WTC11 (cell line): ENCODE measurements at regions not wholly inside any gene's neighbourhood (a gene's known extent, or its start where the extent isn't known, plus 50 kb on each side); places are given as distances from the start of the nearest gene placed in this dataset.

Source experiments
- ATAC-seq: fragments of 200-7000 bp; cut with Tn5 transposase; 2 replicates; pipeline ENCODE4 v1.10.0; 2021; ENCODE audit warnings: mild to moderate bottlenecking, moderate library complexity
- CTCF ChIA-PET: fragments of 300-600 bp; sonication (Branson Sonifier 250); formaldehyde crosslinking; loops from one replicate; lab custom pipeline; 2021; ENCODE audit warnings: antibody characterized with exemption; lab: Charles Lee
- POLR2A ChIA-PET: fragments of 350-600 bp; sonication (Branson Sonifier 250); formaldehyde crosslinking; loops from one replicate; lab custom pipeline; 2021; ENCODE audit warnings: antibody characterized with exemption; lab: Charles Lee
- DNase-seq: peaks from one replicate; pipeline ENCODE4 v3.0.0; 2021; ENCODE audit warnings: low spot score
- H3K27ac Mint-ChIP-seq: 2 replicates; pipeline ENCODE4 v1.8.0; 2021; ENCODE audit warnings: mixed read lengths
- H3K27me3 Mint-ChIP-seq: 2 replicates; pipeline ENCODE4 v1.8.0; 2021; ENCODE audit warnings: low read depth, mild to moderate bottlenecking, moderate library complexity, mixed read lengths
- H3K36me3 Mint-ChIP-seq: 2 replicates; pipeline ENCODE4 v1.8.0; 2021; ENCODE audit warnings: mixed read lengths
- H3K4me1 Mint-ChIP-seq: 2 replicates; pipeline ENCODE4 v1.8.0; 2022; ENCODE audit warnings: mixed read lengths
- H3K4me3 Mint-ChIP-seq: 2 replicates; pipeline ENCODE4 v1.8.0; 2021; ENCODE audit warnings: mild to moderate bottlenecking, moderate library complexity, mixed read lengths
- H3K9me3 Mint-ChIP-seq: 2 replicates; pipeline ENCODE4 v1.8.0; 2021; ENCODE audit warnings: mixed read lengths
- ARID4B ChIP-seq: sonication (generic); formaldehyde crosslinking; IDR thresholded peaks from 2 replicates; pipeline ENCODE4 v1.8.0; 2023; ENCODE audit warnings: missing genetic modification reagents, mild to moderate bottlenecking, borderline replicate concordance
- ATF1 ChIP-seq: sonication (generic); formaldehyde crosslinking; IDR thresholded peaks from 2 replicates; pipeline ENCODE4 v1.8.1; 2023; ENCODE audit warnings: mild to moderate bottlenecking, moderate library complexity, missing genetic modification reagents
- CBFB ChIP-seq: sonication (generic); formaldehyde crosslinking; IDR thresholded peaks from 2 replicates; pipeline ENCODE4 v1.8.1; 2022; ENCODE audit warnings: mild to moderate bottlenecking, low read depth, missing genetic modification reagents
- GRHL2 ChIP-seq: fragments of 250-450 bp; sonication (Bioruptor Pico); IDR thresholded peaks from 2 replicates; pipeline ENCODE4 v1.8.0; 2022; ENCODE audit warnings: mild to moderate bottlenecking, moderate library complexity; ENCODE audit not compliant: insufficient replicate concordance, severe bottlenecking
- HMGA2 ChIP-seq: fragments of 250-450 bp; sonication (Bioruptor Pico); IDR thresholded peaks from 2 replicates; pipeline ENCODE4 v1.4.0; 2021; ENCODE audit warnings: mild to moderate bottlenecking, moderate library complexity
- HMGXB4 ChIP-seq: sonication (generic); formaldehyde crosslinking; IDR thresholded peaks from 2 replicates; pipeline ENCODE4 v1.8.1; 2023; ENCODE audit warnings: mild to moderate bottlenecking, moderate library complexity, missing genetic modification reagents
- MAX ChIP-seq: sonication (generic); formaldehyde crosslinking; IDR thresholded peaks from 2 replicates; pipeline ENCODE4 v1.8.0; 2022; ENCODE audit warnings: mild to moderate bottlenecking, missing genetic modification reagents
- MLX ChIP-seq: sonication (generic); formaldehyde crosslinking; IDR thresholded peaks from 2 replicates; pipeline ENCODE4 v1.8.1; 2023; ENCODE audit warnings: mild to moderate bottlenecking, missing genetic modification reagents, moderate library complexity
- NFE2L1 ChIP-seq: sonication (generic); formaldehyde crosslinking; IDR thresholded peaks from 2 replicates; pipeline ENCODE4 v1.8.1; 2023; ENCODE audit warnings: missing genetic modification reagents
- NFYB ChIP-seq: sonication (generic); formaldehyde crosslinking; conservative IDR thresholded peaks from 2 replicates; pipeline ENCODE4 v1.8.0; 2022; ENCODE audit warnings: low read depth, missing genetic modification reagents
- PRRX2 ChIP-seq: fragments of 250-450 bp; sonication (Bioruptor Pico); IDR thresholded peaks from 2 replicates; pipeline ENCODE4 v1.8.0; 2021; ENCODE audit warnings: mild to moderate bottlenecking
- SOX15 ChIP-seq: fragments of 250-450 bp; sonication (Bioruptor Pico); IDR thresholded peaks from 2 replicates; pipeline ENCODE4 v1.9.0; 2021; ENCODE audit warnings: mild to moderate bottlenecking
- SP1 ChIP-seq: sonication (generic); formaldehyde crosslinking; conservative IDR thresholded peaks from 2 replicates; pipeline ENCODE4 v1.8.1; 2022; ENCODE audit warnings: missing genetic modification reagents
- ZNF416 ChIP-seq: fragments of 250-450 bp; sonication (Bioruptor Pico); IDR thresholded peaks from 2 replicates; pipeline ENCODE4 v1.9.0; 2021; ENCODE audit warnings: mild to moderate bottlenecking, inconsistent platforms
- ZNF532 ChIP-seq: fragments of 250-450 bp; sonication (Bioruptor Pico); IDR thresholded peaks from 2 replicates; pipeline ENCODE4 v1.9.0; 2021; ENCODE audit warnings: mild to moderate bottlenecking, borderline replicate concordance
- ZNF671 ChIP-seq: fragments of 250-450 bp; sonication (Bioruptor Pico); IDR thresholded peaks from 2 replicates; pipeline ENCODE4 v1.8.0; 2021; ENCODE audit warnings: mild to moderate bottlenecking
- ZSCAN18 ChIP-seq: fragments of 250-450 bp; sonication (Bioruptor Pico); IDR thresholded peaks from 2 replicates; pipeline ENCODE4 v2.1.2; 2022; ENCODE audit warnings: mild to moderate bottlenecking, moderate library complexity

- no peak for TF ChIP-seq ARID4B (CRISPR knock-in tag)
- TF ChIP-seq GRHL2 (CRISPR knock-in tag), result no peak
- TF ChIP-seq ZNF532 (CRISPR knock-in tag), result no peak
- no peak for TF ChIP-seq MLX (CRISPR knock-in tag)
- no peak for TF ChIP-seq HMGA2 (CRISPR knock-in tag)
- no peak for TF ChIP-seq SOX15 (CRISPR knock-in tag)
- no peak for TF ChIP-seq ZNF671 (CRISPR knock-in tag)
- TF ChIP-seq NFYB, result no peak
- DNase-seq (no peak), ATAC-seq (no peak)
- Mint-ChIP-seq H3K4me3 (no peak overlapping the region), H3K36me3 (no peaks in the 10 kb centered on the region), H3K27me3 (no peaks in the 10 kb centered on the region), H3K4me1 (peaks cover 13% of the 10 kb centered on the region; the same call in 1 of the 2 replicates), H3K27ac (no peak overlapping the region), H3K9me3 (peaks cover 16% of the 10 kb centered on the region; the same call in 1 of the 2 replicates)
- ChIA-PET POLR2A (no interaction called here), CTCF (no interaction called here)
Measured at GRCh38 chr7:41796331-41796730, 93.4 kb upstream of the INHBA start.

- ChIA-PET CTCF (no interaction called here), POLR2A (interaction anchor here (0.6 kb wide), 1 partner anchor 498 kb away, joined by 4 read pairs; no protein-coding TSS in a partner anchor)
- TF ChIP-seq SP1 (no peak), ZSCAN18 (CRISPR knock-in tag) (no peak), MAX (CRISPR knock-in tag) (no peak), NFE2L1 (CRISPR knock-in tag) (no peak), ZNF416 (no peak), HMGXB4 (CRISPR knock-in tag) (no peak), PRRX2 (no peak), ATF1 (CRISPR knock-in tag) (no peak), CBFB (no peak)
- no peaks in the 10 kb centered on the region for H3K27me3 Mint-ChIP-seq
- H3K4me3 Mint-ChIP-seq, result no peak overlapping the region
- no peak overlapping the region for H3K27ac Mint-ChIP-seq
- no peak for ATAC-seq
- no peaks in the 10 kb centered on the region for H3K36me3 Mint-ChIP-seq
- no peak for DNase-seq
- peaks cover 13% of the 10 kb centered on the region; the same call in 1 of the 2 replicates for H3K4me1 Mint-ChIP-seq
- H3K9me3 Mint-ChIP-seq, result peaks cover 16% of the 10 kb centered on the region; the same call in 1 of the 2 replicates
Measured at GRCh38 chr7:41795276-41795833, 92.5 kb upstream of the INHBA start.
